K562 (cell line): ENCODE measurements at regions not wholly inside any gene's neighbourhood (a gene's known extent, or its start where the extent isn't known, plus 50 kb on each side); places are given as distances from the start of the nearest gene placed in this dataset.

Source experiments
- ATAC-seq: fragments of 200-7000 bp; cut with Tn5 transposase; 3 replicates; pipeline ENCODE4 v1.9.1; 2020; ENCODE audit warnings: moderate library complexity
- BruUV-seq: library from RNA; stranded (reverse); fragments of 400-500 nt; replicated peaks from 2 replicates; lab custom pipeline; 2021; lab: Mats Ljungman, UMichigan
- CTCF ChIA-PET: fragments of 300-600 bp; formaldehyde crosslinking; extraction: SDS; loops from one replicate; lab custom pipeline; 2021; ENCODE audit warnings: low intra/inter-chr PET ratio; lab: Yijun Ruan, JAX
- POLR2A ChIA-PET: fragments of 300-600, 350-650 bp; sonication (Branson Sonifier 250); formaldehyde crosslinking; extraction: SDS; loops from one replicate; lab custom pipeline; 2021; ENCODE audit warnings: antibody characterized with exemption, inconsistent platforms; lab: Yijun Ruan, JAX
- DNase-seq, 4 experiments: peaks; one replicate each; pipeline versions ENCODE4 v3.0.0 to v3.0.0-alpha.2; 2011 to 2018; ENCODE audit warnings: low spot score in 3 of 4, mixed read lengths in 3 of 4; ENCODE audit errors: extremely low read depth in 1 of 4
- FAIRE-seq: peaks from 2 replicates; lab custom pipeline; 2011; peaks lifted over from hg19 to GRCh38; lab: Jason Lieb, UNC
- H2AFZ ChIP-seq: 2 replicates; pipeline ENCODE4 v1.6.0; 2011; ENCODE audit warnings: low read depth, low read length, control low read depth, inconsistent platforms
- H3K27ac ChIP-seq: fragments of 200-600 bp; 3 replicates; pipeline ENCODE4 v1.8.0; 2011; ENCODE audit warnings: low read depth, mild to moderate bottlenecking, control low read depth, inconsistent platforms, low read length, moderate library complexity, mixed read lengths; ENCODE audit errors: extremely low read depth
- H3K27me3 ChIP-seq, 2 experiments: fragments of 300-600 bp in 1 of 2; 2 replicates in 1 of 2; 3 replicates in 1 of 2; pipeline versions ENCODE4 v1.6.0 to v1.8.0; 2011; ENCODE audit warnings: inconsistent platforms in 2 of 2, low read length in 2 of 2, mild to moderate bottlenecking in 1 of 2, mixed read lengths in 1 of 2, moderate library complexity in 1 of 2; ENCODE audit not compliant: control insufficient read depth in 2 of 2, insufficient read depth in 2 of 2
- H3K36me3 ChIP-seq: fragments of 300-600 bp; 3 replicates; pipeline ENCODE4 v1.8.0; 2011; ENCODE audit warnings: mild to moderate bottlenecking, low read length, inconsistent platforms; ENCODE audit not compliant: control insufficient read depth, insufficient read depth
- H3K4me1 ChIP-seq, 2 experiments: fragments of 200-600 bp in 1 of 2; replicated peaks in 1 of 2; 2 replicates in 1 of 2; 3 replicates in 1 of 2; pipeline versions ENCODE4 v1.5.1 to v1.8.0; 2011; ENCODE audit warnings: inconsistent platforms in 2 of 2, low read length in 2 of 2, mild to moderate bottlenecking in 1 of 2, mixed read lengths in 1 of 2, moderate library complexity in 1 of 2; ENCODE audit not compliant: control insufficient read depth in 2 of 2, insufficient read depth in 2 of 2
- H3K4me2 ChIP-seq: 2 replicates; pipeline ENCODE4 v1.6.1; 2011; ENCODE audit warnings: low read length, control low read depth, inconsistent platforms, mixed read lengths; ENCODE audit not compliant: insufficient read depth
- H3K4me3 ChIP-seq: fragments of 200-600 bp; sonication (generic), shearing (Covaris generic); 2 replicates; pipeline ENCODE4 v1.5.1; 2016; ENCODE audit warnings: control low read depth, inconsistent platforms
- H3K79me2 ChIP-seq: fragments of 200-600 bp; 3 replicates; pipeline ENCODE4 v1.8.0; 2011; ENCODE audit warnings: low read length, inconsistent platforms; ENCODE audit not compliant: control insufficient read depth, insufficient read depth
- H3K9ac ChIP-seq, 2 experiments: 2 replicates each; pipeline versions ENCODE4 v1.6.0 to v1.6.1; 2011; ENCODE audit warnings: low read depth in 2 of 2, low read length in 2 of 2, control low read depth in 1 of 2, inconsistent platforms in 1 of 2, mild to moderate bottlenecking in 1 of 2, mixed read lengths in 1 of 2; ENCODE audit not compliant: insufficient read depth in 1 of 2
- H3K9me1 ChIP-seq: one replicate; pipeline ENCODE4 v1.6.0; 2011; ENCODE audit warnings: inconsistent platforms, mild to moderate bottlenecking, low read length, moderate library complexity; ENCODE audit not compliant: control insufficient read depth, insufficient read depth
- H3K9me3 ChIP-seq: replicated peaks from 2 replicates; pipeline ENCODE4 v1.5.1; 2011; ENCODE audit warnings: low read depth, low read length, inconsistent platforms; ENCODE audit not compliant: control insufficient read depth, insufficient read depth
- H4K20me1 ChIP-seq: replicated peaks from 2 replicates; pipeline ENCODE4 v1.6.1; 2011; ENCODE audit warnings: low read length, inconsistent platforms, mixed read lengths; ENCODE audit not compliant: control insufficient read depth, insufficient read depth
- C11orf30 ChIP-seq: fragments of 450-650 bp; IDR thresholded peaks from 2 replicates; pipeline ENCODE4 v1.6.1; 2016; ENCODE audit warnings: low read depth, mild to moderate bottlenecking
- CBFB ChIP-seq: sonication (generic); formaldehyde crosslinking; IDR thresholded peaks from 2 replicates; pipeline ENCODE4 v1.4.0; 2020; ENCODE audit warnings: mild to moderate bottlenecking, missing genetic modification reagents
- PPARD ChIP-seq: fragments of 250-450 bp; sonication (Bioruptor Pico); IDR thresholded peaks from 2 replicates; pipeline ENCODE4 v1.8.0; 2022; ENCODE audit warnings: inconsistent platforms, mild to moderate bottlenecking, moderate library complexity
- SPI1 ChIP-seq: IDR thresholded peaks from 2 replicates; pipeline ENCODE4 v1.6.1; 2011; ENCODE audit warnings: low read depth, low read length, control low read depth, borderline replicate concordance
- USF2 ChIP-seq: sonication (generic); formaldehyde crosslinking; IDR thresholded peaks from 2 replicates; pipeline ENCODE4 v1.5.0; 2020; ENCODE audit warnings: missing genetic modification reagents
- ZBED1 ChIP-seq: IDR thresholded peaks from 2 replicates; pipeline ENCODE4 v1.6.1; 2014
- ZNF408 ChIP-seq: fragments of 250-450 bp; sonication (Bioruptor Pico); IDR thresholded peaks from 2 replicates; pipeline ENCODE4 v1.4.0; 2020; ENCODE audit warnings: low read depth, mild to moderate bottlenecking, moderate library complexity
- whole genome bisulfite sequencing: fragments of 100-300 bp; shearing (Covaris generic); methylation state at CpG from one replicate; pipeline ENCODE4 v1.1.6; 2016; ENCODE audit warnings: low coverage, mixed read lengths; ENCODE audit not compliant: insufficient coverage; ENCODE audit errors: missing lambda C conversion rate; 5-methylcytosine and 5-hydroxymethylcytosine counted together
- in situ Hi-C: fragments of 300-500 bp; cut with MboI; formaldehyde crosslinking; loops from 4 replicates; pipeline ENCODE4 v1.15.0; 2018; ENCODE audit warnings: inconsistent platforms, mixed read lengths
- intact Hi-C: fragments of 100-400 bp; cut with micrococcal nuclease; formaldehyde crosslinking; loops from 2 replicates; pipeline ENCODE4 v1.14.2; 2022
- TF ChIP-seq, protein P1 (sequence below): conservative IDR thresholded peaks from 2 replicates; pipeline ENCODE4 v1.6.1; 2011; ENCODE audit warnings: low read depth, mild to moderate bottlenecking, low read length; ENCODE audit not compliant: control insufficient read depth

DNA sequence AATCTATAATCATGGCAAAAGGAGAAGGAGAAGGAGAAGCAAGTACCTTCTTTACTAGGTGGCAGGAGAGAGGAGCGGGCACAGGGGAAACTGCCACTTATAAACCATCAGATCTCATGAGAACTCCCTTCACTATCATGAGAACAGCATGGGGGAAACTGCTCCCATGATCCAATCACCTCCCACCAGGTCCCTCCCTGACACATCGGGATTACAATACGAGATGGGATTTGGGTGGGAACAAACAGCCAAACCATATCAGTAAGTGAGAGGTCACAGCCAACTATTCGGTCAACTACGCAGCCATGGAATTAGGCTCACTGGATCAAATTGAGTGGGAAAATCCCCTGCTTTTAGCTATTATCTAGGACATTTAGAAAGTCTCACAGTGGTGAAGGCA, 54.2 kb upstream of the STEAP1B start:
- no peak overlapping the region for H2AFZ ChIP-seq
- peaks cover 3% of the 10 kb centered on the region for H3K9me1 ChIP-seq
- H3K9me3 ChIP-seq, result no peaks in the 10 kb centered on the region
- H3K27ac ChIP-seq, result no peak overlapping the region
- no peaks in the 10 kb centered on the region for H3K36me3 ChIP-seq
- in situ Hi-C loops, result no loop called here
- 56% methylated on average over 4 of the region's 5 CpGs for whole genome bisulfite sequencing
- H3K4me2 ChIP-seq, result no peak overlapping the region
- CTCF ChIA-PET, result no interaction called here
- intact Hi-C loops, result no loop called here
- H3K79me2 ChIP-seq, result no peaks in the 10 kb centered on the region; the same call in 2 of the 3 replicates
- TF ChIP-seq SPI1 (no peak), PPARD (CRISPR knock-in tag) (no peak), ZNF408 (CRISPR knock-in tag) (no peak), C11orf30 (no peak), CBFB (CRISPR knock-in tag) (no peak), ZBED1 (no peak), USF2 (CRISPR knock-in tag) (no peak)
- TF ChIP-seq, protein P1, sequence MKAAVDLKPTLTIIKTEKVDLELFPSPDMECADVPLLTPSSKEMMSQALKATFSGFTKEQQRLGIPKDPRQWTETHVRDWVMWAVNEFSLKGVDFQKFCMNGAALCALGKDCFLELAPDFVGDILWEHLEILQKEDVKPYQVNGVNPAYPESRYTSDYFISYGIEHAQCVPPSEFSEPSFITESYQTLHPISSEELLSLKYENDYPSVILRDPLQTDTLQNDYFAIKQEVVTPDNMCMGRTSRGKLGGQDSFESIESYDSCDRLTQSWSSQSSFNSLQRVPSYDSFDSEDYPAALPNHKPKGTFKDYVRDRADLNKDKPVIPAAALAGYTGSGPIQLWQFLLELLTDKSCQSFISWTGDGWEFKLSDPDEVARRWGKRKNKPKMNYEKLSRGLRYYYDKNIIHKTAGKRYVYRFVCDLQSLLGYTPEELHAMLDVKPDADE, result no peak
- no peaks in the 10 kb centered on the region for H3K27me3 ChIP-seq
- peaks cover 0 to 8% of the 10 kb centered on the region in 2 experiments; a peak in 1 of 5 replicates for H3K4me1 ChIP-seq
- H4K20me1 ChIP-seq, result no peaks in the 10 kb centered on the region
- FAIRE-seq (no peak), DNase-seq (no peak), ATAC-seq (no peak)
- no peak overlapping the region for H3K4me3 ChIP-seq
- POLR2A ChIA-PET, result interaction anchor here (0.7 kb wide), 1 partner anchor 170 kb away, joined by 3 read pairs; no protein-coding TSS in a partner anchor
- no peak overlapping the region for H3K9ac ChIP-seq
- BruUV-seq, result no TSS peak
